Epithelial cell of esophagus (primary cell): ENCODE measurements at regions not wholly inside any gene's neighbourhood (a gene's known extent, or its start where the extent isn't known, plus 50 kb on each side); places are given as distances from the start of the nearest gene placed in this dataset.
A peak's percentile ranks its signal among the peaks of the same experiment; 100 is the strongest.

ENCODE experiments used
- DNase-seq: peaks from one replicate; pipeline ENCODE4 v3.0.0; 2010; ENCODE audit warnings: low read depth
- H3K4me3 ChIP-seq: 2 replicates; pipeline ENCODE4 v1.5.1; 2011; ENCODE audit warnings: mild to moderate bottlenecking, low read length, control low read depth
- TF ChIP-seq, protein P1 (sequence below): IDR thresholded peaks from 2 replicates; pipeline ENCODE4 v1.5.1; 2011; ENCODE audit warnings: low read depth, mild to moderate bottlenecking, low read length, control low read depth, inconsistent platforms; ENCODE audit not compliant: insufficient read depth; ENCODE audit errors: missing control alignments

DNA sequence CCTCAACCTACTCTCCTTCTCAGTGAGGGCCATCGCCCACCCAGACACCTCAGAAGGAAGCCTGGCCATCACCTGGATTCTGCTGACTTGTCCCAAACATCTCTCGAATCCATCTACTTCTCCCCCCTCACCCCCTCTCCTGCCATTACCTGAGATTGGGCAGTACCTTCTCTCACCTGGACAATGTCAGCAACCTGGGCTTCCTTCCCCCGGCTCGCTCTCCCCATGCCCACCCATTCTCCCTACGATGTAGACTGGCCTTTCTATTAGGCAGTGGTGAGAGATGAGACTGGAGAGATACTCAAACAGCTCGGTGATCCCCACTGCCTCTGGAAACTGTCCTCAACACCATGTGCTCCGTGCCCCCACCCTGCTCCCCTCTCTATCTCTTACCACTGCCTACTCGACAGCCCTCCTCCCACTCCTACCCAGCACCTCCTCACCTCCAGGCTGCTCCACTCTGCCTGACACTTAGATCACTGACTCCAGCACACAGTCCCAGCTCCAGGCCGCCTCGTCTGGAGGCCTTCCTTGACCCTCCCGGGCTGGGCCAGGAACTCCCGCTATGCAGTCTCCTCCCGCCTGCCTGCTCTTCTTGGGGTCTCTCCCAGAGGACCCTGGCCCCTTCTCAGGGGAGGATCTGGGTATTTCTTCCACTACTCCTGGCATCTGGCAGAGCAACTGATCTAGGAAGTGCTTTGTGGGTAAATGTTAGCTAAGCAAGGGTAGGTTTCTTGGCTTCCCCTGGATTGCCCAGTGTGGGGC is 235.8 kb upstream of the NLRP1 start:
- TF ChIP-seq, protein P1, sequence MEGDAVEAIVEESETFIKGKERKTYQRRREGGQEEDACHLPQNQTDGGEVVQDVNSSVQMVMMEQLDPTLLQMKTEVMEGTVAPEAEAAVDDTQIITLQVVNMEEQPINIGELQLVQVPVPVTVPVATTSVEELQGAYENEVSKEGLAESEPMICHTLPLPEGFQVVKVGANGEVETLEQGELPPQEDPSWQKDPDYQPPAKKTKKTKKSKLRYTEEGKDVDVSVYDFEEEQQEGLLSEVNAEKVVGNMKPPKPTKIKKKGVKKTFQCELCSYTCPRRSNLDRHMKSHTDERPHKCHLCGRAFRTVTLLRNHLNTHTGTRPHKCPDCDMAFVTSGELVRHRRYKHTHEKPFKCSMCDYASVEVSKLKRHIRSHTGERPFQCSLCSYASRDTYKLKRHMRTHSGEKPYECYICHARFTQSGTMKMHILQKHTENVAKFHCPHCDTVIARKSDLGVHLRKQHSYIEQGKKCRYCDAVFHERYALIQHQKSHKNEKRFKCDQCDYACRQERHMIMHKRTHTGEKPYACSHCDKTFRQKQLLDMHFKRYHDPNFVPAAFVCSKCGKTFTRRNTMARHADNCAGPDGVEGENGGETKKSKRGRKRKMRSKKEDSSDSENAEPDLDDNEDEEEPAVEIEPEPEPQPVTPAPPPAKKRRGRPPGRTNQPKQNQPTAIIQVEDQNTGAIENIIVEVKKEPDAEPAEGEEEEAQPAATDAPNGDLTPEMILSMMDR: no peak
- DNase-seq: no peak
- H3K4me3 ChIP-seq: no peak overlapping the region

DNA sequence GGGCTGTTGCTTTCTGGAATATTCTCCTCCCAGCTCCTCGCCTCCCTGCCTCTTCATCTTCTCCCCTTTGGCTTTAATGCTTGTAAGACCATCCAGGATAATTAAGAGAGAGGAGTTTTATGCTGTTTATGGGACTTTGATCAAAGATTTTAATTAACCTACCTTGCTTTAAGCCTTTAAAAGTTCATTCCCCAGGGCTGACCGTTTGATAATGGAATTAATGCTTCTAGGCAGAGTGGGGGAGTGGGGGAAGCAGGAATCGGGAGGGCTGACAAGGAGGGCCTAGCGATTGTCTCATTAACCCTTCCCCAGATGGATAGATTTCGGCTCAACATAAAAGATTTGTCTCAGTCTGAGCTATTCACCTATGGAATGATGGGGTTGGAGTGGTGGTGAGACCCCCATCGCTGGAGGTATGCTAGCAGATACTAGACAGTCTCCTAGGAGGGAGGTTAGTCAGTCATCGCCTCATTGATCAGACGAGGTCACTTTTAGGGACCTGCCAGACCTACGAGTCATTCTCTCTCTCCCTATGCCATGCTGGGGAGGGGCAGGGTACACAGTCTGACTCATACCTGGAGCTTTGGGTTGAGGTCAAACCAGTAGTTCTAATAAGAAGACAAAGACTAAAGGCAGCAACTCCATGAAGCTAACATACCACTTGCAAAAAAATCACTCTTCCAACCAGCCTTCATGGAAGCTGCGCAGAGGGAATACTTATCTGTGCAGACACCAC is 236.6 kb upstream of the NLRP1 start:
- DNase-seq: peak; percentile 63
- no peak overlapping the region for H3K4me3 ChIP-seq
- TF ChIP-seq, protein P1: no peak

DNA sequence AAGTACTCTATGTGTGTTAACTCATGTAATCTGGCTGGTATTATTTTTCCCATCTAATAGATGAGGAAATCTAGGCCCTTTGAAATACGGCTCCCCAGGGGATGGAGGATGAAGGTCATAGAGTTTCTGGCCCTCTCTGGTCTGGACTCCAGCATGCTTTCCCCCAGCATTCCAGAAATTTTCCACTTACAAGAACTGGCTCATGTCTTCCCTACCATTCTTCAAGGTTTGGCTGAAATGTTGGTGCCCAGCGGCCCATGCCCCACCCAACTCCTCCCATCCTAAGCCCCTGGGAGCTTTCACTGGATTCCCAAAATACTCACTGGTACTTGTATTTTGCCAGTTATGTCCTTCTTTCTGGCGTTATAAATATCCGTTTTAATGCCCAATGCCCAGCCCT is 237.5 kb upstream of the NLRP1 start:
- no peak overlapping the region for H3K4me3 ChIP-seq
- TF ChIP-seq, protein P1: no peak
- no peak for DNase-seq

DNA sequence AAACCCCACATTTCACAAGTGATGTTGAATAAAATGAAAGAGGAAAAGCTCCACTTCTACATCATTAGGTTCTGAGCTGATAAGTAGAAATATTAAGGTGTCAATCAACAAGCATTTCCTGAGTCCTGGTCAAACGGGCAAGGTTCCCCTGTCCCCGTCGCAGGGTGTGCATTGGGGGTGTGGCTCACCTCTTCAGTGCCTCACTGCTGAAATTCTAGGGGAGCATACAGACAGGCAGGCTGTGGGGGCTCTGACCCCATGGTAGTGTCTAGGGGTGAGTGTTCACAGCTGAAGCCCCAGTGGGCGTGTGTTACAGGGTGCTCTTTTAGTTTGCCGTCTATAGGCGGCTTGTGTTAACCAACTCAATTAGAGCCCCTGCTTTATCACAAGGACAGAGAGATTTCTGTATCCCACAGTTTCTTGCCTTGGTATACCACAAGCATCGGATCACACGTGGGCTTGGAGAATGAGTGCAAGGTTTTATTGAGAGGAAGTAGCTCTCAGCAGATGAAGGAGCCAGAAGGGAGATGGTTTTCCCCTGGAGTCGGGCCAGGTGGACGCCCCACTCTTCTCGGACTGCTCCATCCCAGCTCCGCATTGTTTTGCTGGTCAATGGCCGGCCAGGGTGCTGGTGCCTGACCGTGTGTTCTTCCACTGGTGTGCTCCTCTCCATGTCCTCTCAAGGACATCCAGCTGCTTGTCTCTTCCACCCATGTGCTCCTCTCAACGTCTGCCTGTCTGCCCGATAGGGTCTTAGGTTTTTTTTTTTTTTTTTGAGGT is 238.2 kb upstream of the NLRP1 start:
- no peak for DNase-seq
- TF ChIP-seq, protein P1: no peak

DNA sequence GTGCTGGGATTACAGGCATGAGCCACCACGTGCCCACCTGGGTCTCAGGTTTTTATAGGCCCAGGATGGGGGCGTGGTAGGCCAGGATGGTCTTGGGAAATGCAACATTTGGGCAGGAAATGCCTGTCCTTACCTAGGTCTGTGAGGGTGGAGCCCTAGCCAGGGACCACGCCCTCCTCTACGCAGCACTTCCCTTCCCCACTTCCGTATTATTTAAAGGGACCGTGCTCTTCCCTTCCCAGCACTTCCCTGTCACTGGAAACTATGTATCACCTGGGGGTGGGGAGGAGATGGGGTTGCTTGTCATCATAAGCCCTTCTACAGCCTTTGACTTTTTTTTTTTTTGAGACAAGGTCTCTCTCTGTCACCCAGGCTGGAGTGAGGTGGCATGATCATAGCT is 238.9 kb upstream of the NLRP1 start:
- TF ChIP-seq, protein P1: no peak
- DNase-seq: peak; percentile 30
- H3K4me3 ChIP-seq: no peak overlapping the region

More for the DNA sequence above, 238.2 kb upstream of the NLRP1 start:
- H3K4me3 ChIP-seq: no peak overlapping the region

DNA sequence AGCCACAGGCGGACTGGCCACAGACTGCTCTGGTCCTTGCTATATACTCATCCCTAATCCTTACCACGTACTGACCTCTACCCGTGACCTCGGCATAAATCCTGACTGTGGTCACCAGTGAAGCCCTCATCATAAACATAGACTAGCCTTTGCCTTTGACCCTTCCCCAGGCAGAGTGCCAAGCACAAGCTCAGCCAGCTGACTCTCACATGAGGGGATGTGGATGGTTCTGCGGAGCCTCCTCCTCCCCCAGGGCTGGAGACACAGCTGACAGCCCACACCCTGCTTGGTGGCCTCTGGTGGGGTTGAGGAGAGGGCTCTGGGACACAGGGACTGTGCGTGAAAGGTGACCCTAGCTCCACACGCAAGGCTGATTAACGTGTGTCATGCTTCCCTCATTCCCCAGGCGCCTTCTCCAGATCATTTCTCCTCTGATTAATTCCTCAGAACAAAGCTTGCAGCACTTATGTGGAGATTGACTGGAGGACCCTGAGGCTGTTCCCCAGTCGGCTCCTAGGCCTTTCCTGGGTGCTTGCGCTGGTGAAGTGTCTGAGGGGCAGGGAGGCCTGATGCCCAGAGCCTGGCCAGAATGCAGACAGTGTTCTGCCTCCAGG is 241.5 kb upstream of the NLRP1 start:
- DNase-seq: peak; percentile 54
- TF ChIP-seq, protein P1: no peak
- no peak overlapping the region for H3K4me3 ChIP-seq
